Lower leg skin (tissue), 3 donors: ENCODE measurements at regions not wholly inside any gene's neighbourhood (a gene's known extent, or its start where the extent isn't known, plus 50 kb on each side); places are given as distances from the start of the nearest gene placed in this dataset.

Experiments used
- POLR2A ChIP-seq, 2 donors: fragments of 450-650 bp; IDR thresholded peaks; one replicate each; pipeline ENCODE4 v1.6.1; 2016 to 2017; ENCODE audit warnings: antibody characterized with exemption in 2 of 2, mild to moderate bottlenecking in 1 of 2, moderate library complexity in 1 of 2
- TF ChIP-seq, protein P1 (sequence below), 3 donors: fragments of 450-650 bp; IDR thresholded peaks; one replicate each; pipeline ENCODE4 v1.5.1; 2016; ENCODE audit warnings: antibody characterized with exemption in 3 of 3, mild to moderate bottlenecking in 3 of 3, moderate library complexity in 2 of 3

GRCh38 chr2:19550750-19551149 is 192.3 kb upstream of the OSR1 start:
- TF ChIP-seq POLR2A (IDR thresholded peaks at IDR 0.05) = no peak
- TF ChIP-seq, protein P1, sequence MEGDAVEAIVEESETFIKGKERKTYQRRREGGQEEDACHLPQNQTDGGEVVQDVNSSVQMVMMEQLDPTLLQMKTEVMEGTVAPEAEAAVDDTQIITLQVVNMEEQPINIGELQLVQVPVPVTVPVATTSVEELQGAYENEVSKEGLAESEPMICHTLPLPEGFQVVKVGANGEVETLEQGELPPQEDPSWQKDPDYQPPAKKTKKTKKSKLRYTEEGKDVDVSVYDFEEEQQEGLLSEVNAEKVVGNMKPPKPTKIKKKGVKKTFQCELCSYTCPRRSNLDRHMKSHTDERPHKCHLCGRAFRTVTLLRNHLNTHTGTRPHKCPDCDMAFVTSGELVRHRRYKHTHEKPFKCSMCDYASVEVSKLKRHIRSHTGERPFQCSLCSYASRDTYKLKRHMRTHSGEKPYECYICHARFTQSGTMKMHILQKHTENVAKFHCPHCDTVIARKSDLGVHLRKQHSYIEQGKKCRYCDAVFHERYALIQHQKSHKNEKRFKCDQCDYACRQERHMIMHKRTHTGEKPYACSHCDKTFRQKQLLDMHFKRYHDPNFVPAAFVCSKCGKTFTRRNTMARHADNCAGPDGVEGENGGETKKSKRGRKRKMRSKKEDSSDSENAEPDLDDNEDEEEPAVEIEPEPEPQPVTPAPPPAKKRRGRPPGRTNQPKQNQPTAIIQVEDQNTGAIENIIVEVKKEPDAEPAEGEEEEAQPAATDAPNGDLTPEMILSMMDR (IDR thresholded peaks at IDR 0.05) = no peak
